Gastroesophageal sphincter (tissue), 4 donors: ENCODE measurements at regions not wholly inside any gene's neighbourhood (a gene's known extent, or its start where the extent isn't known, plus 50 kb on each side); places are given as distances from the start of the nearest gene placed in this dataset.
A peak's percentile ranks its signal among the peaks of the same experiment; 100 is the strongest.

ENCODE experiments used
- ATAC-seq: fragments of 150-250 bp; one replicate; pipeline ENCODE4 v1.9.1; 2016; ENCODE audit warnings: mild to moderate bottlenecking, moderate library complexity
- H3K27ac ChIP-seq, 4 donors: fragments of 200-600 bp; sonication (generic) in 3 of 4; 1 replicate in 3 of 4; 2 replicates in 1 of 4; pipeline ENCODE4 v1.5.1; 2016 to 2019
- H3K27me3 ChIP-seq: fragments of 200-600 bp; sonication (generic); one replicate; pipeline ENCODE4 v1.5.1; 2019
- H3K36me3 ChIP-seq, 2 donors: fragments of 200-600 bp; sonication (generic); one replicate each; pipeline ENCODE4 v1.5.1; 2019; ENCODE audit warnings: control low read depth in 1 of 2
- H3K4me1 ChIP-seq, 3 donors: fragments of 200-600 bp; sonication (generic); 1 replicate in 2 of 3; 2 replicates in 1 of 3; pipeline ENCODE4 v1.5.1; 2016 to 2019; ENCODE audit warnings: control low read depth in 2 of 3
- H3K4me3 ChIP-seq, 2 donors: fragments of 200-600 bp; sonication (generic); one replicate each; pipeline ENCODE4 v1.5.1; 2019; ENCODE audit warnings: mild to moderate bottlenecking in 1 of 2, moderate library complexity in 1 of 2
- H3K9me3 ChIP-seq, 3 donors: fragments of 200-600 bp; sonication (generic); one replicate each; pipeline ENCODE4 v1.5.1; 2017 to 2019; ENCODE audit warnings: control low read depth in 2 of 3
- EP300 ChIP-seq: sonication (generic); formaldehyde crosslinking; IDR thresholded peaks from one replicate; pipeline ENCODE4 v1.6.1; 2017; ENCODE audit warnings: antibody characterized with exemption, mild to moderate bottlenecking
- POLR2A ChIP-seq, 2 donors: fragments of 450-650 bp; IDR thresholded peaks; one replicate each; pipeline ENCODE4 v1.6.1; 2017; ENCODE audit warnings: antibody characterized with exemption in 2 of 2, mild to moderate bottlenecking in 2 of 2, moderate library complexity in 1 of 2
- POLR2AphosphoS5 ChIP-seq: sonication (generic); formaldehyde crosslinking; IDR thresholded peaks from one replicate; pipeline ENCODE4 v1.6.1; 2017; ENCODE audit warnings: antibody characterized with exemption
- WGBS, 2 donors: methylation state at CpG; one replicate each; pipeline ENCODE4 v1.1.5; 2018; ENCODE audit warnings: low coverage in 1 of 2; 5-methylcytosine and 5-hydroxymethylcytosine counted together
- TF ChIP-seq, protein P1 (sequence below), 4 experiments: fragments of 200-600 bp in 2 of 4; fragments of 450-650 bp in 2 of 4; sonication (generic) in 1 of 4; IDR thresholded peaks; one replicate each; pipeline ENCODE4 v1.5.1; 2017 to 2019; ENCODE audit warnings: antibody characterized with exemption in 4 of 4, mild to moderate bottlenecking in 2 of 4, moderate library complexity in 2 of 4

DNA sequence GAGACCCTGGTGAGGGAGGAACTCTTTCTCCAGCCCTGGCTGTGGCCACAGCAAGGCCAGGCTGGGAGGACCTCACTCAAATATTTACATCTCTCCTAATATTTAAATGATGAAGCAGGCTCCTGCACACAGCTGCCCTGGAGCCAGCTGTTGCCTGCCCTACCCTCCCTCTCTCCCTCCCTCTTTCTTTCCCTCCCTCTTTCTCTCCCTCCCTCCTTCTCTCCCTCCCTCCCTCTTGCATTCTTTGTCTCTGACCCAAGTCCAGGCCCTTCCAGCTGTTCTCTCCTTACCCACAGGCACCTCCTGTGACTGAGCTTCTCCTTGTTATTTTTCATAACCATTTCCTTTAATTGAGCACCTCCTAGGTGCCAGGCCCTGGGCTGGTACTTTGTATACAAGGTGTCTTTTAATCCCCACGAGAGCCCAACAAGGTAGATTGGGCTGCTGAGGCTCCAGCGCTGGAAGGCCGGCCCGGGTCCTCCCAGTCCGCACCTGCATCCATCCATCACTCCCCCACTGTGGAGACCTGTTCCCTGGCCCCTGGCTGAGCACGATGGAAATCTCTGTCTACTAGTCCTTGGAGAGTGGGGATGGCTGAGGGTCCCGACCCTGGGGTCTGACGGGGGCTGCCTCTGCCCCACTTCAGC is 242.3 kb downstream of the SEC14L1 start:
- H3K4me3 ChIP-seq: no peak overlapping the region
- WGBS, 2 donors: 61% methylated on average over 5 of the region's 8 CpGs; no CpG with 5 or more reads in 1 of the 2 donors
- ATAC-seq: peak; percentile 50
- H3K36me3 ChIP-seq: no peaks in the 10 kb centered on the region
- peaks cover 22 to 100% (median 98%) of the 10 kb centered on the region in 3 donors for H3K4me1 ChIP-seq
- peak overlapping the region; percentile 58 to 99 (median 94) for H3K27ac ChIP-seq
- TF ChIP-seq POLR2A (IDR thresholded peaks at IDR 0.05) (no peak), POLR2AphosphoS5 (peak; percentile 15)
- no peaks in the 10 kb centered on the region for H3K9me3 ChIP-seq
- no peaks in the 10 kb centered on the region for H3K27me3 ChIP-seq

DNA sequence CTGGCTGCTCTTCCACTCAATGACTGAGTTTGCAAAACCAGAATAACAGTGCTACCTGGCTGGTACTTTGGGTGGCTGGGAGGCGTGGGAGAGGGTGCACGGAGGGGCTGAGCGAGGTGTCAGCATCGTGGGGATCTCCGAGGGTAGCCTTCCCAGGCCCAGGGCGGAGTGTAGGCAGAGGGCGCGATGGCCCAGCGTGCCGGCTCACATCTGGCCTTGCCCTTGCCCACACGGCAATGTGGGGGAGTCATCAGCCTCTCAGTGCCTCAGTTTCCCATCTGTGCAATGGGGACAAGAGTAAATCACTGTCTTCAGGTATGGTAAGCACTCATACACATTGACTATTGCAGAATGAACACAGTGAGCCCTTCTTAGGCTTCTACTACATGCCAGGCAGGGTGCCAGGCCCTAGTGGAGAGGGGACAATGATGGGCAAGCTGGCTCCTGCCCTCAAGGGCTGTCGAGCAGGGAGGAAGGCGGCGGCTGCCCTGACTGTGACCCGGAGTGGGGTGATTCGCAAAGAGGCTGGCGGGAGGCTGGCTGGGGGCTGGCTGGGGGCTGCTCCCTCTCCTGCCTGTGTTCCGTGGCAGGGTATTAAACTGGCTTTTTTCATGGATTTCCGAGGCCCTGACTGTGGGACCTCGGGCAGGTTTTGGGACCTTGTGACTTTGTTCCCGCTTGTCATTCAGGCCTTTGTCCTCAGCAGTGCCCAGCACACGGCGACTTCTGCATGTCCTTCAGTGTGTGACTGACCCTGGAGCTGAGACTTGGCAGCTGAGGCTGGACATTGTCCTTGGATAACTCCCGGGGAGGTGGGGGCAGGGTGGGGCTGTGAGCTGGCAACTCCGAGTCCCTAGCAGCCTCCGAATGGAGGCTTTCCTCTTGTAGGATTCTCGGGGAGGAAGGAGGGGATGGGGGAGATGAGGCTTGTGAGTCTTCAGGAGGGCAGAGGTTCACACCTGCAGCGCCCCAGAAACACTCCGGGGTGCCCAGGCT is 243.1 kb downstream of the SEC14L1 start:
- TF ChIP-seq, protein P1, sequence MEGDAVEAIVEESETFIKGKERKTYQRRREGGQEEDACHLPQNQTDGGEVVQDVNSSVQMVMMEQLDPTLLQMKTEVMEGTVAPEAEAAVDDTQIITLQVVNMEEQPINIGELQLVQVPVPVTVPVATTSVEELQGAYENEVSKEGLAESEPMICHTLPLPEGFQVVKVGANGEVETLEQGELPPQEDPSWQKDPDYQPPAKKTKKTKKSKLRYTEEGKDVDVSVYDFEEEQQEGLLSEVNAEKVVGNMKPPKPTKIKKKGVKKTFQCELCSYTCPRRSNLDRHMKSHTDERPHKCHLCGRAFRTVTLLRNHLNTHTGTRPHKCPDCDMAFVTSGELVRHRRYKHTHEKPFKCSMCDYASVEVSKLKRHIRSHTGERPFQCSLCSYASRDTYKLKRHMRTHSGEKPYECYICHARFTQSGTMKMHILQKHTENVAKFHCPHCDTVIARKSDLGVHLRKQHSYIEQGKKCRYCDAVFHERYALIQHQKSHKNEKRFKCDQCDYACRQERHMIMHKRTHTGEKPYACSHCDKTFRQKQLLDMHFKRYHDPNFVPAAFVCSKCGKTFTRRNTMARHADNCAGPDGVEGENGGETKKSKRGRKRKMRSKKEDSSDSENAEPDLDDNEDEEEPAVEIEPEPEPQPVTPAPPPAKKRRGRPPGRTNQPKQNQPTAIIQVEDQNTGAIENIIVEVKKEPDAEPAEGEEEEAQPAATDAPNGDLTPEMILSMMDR (IDR thresholded peaks at IDR 0.05): no peak
- peak; percentile 70 for TF ChIP-seq POLR2AphosphoS5
- TF ChIP-seq EP300: no peak
- no peak for TF ChIP-seq POLR2A (IDR thresholded peaks at IDR 0.05)
- no peak overlapping the region for H3K4me3 ChIP-seq
- 80% methylated on average over 1 of the region's 29 CpGs; no CpG with 5 or more reads in 1 of the 2 donors for WGBS, 2 donors
- no peaks in the 10 kb centered on the region for H3K36me3 ChIP-seq
- peak overlapping the region; percentile 58 to 99 (median 94) for H3K27ac ChIP-seq
- ATAC-seq: no peak
- no peaks in the 10 kb centered on the region for H3K9me3 ChIP-seq
- H3K27me3 ChIP-seq: no peaks in the 10 kb centered on the region
- H3K4me1 ChIP-seq: peaks cover 22 to 100% (median 99%) of the 10 kb centered on the region in 3 donors

- no CpG with 5 or more reads among the region's 16 CpGs for WGBS, 2 donors
- no peak overlapping the region for H3K4me3 ChIP-seq
These were observed 245.2 kb downstream of the SEC14L1 start for GRCh38 chr17:77385750-77386501.

DNA sequence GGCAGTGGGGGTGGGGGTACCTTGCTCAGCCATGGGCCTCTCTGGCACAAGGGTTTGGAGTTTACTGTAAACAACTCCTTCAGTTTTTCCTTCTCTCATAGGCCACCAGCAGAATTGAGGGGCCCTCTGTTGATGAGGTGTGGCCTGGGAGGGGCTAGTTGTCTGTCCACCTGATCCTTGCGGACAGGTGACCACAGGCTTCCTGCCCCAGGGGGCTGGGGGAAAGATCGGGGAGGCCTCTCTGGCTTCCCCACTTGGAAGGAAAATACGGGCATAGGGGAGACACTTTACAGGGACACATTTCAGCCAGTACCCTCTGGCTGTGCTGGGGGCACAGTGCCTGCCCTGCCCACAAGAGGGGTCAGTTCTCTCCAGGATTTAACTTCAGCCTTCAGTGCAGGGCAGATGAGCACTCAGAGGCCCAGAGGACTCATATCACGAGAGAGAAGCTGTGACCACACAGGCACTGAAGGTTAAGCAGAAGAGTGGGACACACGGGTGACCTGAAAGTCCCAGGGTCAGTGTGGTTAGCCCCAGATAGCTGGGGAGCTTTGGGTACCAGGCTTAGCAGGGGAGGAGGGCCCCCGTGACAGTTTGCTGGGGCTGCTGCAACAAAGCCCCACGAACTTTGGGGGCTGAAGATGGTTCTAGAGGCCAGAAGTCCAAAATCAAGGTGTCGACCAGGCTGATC is 245.9 kb downstream of the SEC14L1 start:
- ATAC-seq: no peak
- Histone ChIP-seq H3K9me3 (no peaks in the 10 kb centered on the region), H3K4me1 (peaks cover 29 to 97% (median 92%) of the 10 kb centered on the region in 3 donors), H3K4me3 (no peak overlapping the region), H3K27me3 (no peaks in the 10 kb centered on the region), H3K27ac (peak overlapping the region in 3 of 4 donors; percentile 91 to 99 (median 94)), H3K36me3 (no peaks in the 10 kb centered on the region)
- TF ChIP-seq POLR2AphosphoS5: no peak
- TF ChIP-seq POLR2A (IDR thresholded peaks at IDR 0.05): no peak
- no peak for TF ChIP-seq EP300
- TF ChIP-seq, protein P1 (IDR thresholded peaks at IDR 0.05): no peak
- 92% methylated on average over 3 of the region's 8 CpGs; no CpG with 5 or more reads in 1 of the 2 donors for WGBS, 2 donors

More at GRCh38 chr17:77385750-77386501, 245.2 kb downstream of the SEC14L1 start:
- peak; percentile 23 for ATAC-seq
- no peaks in the 10 kb centered on the region for H3K36me3 ChIP-seq
- H3K4me1 ChIP-seq: peaks cover 23 to 97% (median 92%) of the 10 kb centered on the region in 3 donors
- H3K27ac ChIP-seq: peak overlapping the region; percentile 7 to 99 (median 92)
- no peak for TF ChIP-seq EP300
- TF ChIP-seq, protein P1 (IDR thresholded peaks at IDR 0.05): no peak
- TF ChIP-seq POLR2AphosphoS5: peak; percentile 80
- no peak for TF ChIP-seq POLR2A (IDR thresholded peaks at IDR 0.05)
- H3K9me3 ChIP-seq: no peaks in the 10 kb centered on the region
- no peaks in the 10 kb centered on the region for H3K27me3 ChIP-seq
